ENCODE measurements at regions not wholly inside any gene's neighbourhood (a gene's known extent, or its start where the extent isn't known, plus 50 kb on each side); places are given as distances from the start of the nearest gene placed in this dataset.

DNA sequence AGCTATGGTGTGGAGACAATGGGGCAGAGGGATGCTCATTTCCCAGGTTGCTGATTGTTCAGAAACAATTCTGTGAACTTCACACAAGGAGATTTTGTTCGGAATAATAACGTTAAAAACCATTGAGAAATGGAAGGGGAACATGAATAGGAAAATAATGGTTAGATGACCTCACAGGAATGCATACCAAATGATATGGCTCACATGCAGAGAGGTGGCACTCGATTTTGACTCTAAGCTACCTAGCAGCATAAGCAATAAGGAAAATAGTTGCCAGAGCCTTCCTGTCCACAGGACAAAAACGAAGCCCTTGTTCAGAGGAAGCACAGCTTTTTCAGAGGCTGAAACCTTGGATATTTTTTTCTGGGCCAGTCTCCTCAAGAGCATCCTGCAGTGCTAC lies 293.1 kb downstream of the ZEB1 start:
- TF ChIP-seq CTCF (conservative IDR thresholded peaks at IDR 0.05) = no peak
- no peak for TF ChIP-seq ZFX (IDR thresholded peaks at IDR 0.05)
